GM21423 (cell line): ENCODE measurements at regions not wholly inside any gene's neighbourhood (a gene's known extent, or its start where the extent isn't known, plus 50 kb on each side); places are given as distances from the start of the nearest gene placed in this dataset.
"Not testable (repeated sequence)": the region's sequence is repeated elsewhere in the genome, so short reads cannot be mapped to it uniquely, and the experiment has no call there.

Experiments
- ATAC-seq: cut with Tn5 transposase; IDR thresholded peaks from one replicate; pipeline ENCODE4 v1.9.1; 2021; ENCODE audit warnings: mild to moderate bottlenecking, moderate library complexity; ENCODE audit not compliant: unreplicated experiment

DNA sequence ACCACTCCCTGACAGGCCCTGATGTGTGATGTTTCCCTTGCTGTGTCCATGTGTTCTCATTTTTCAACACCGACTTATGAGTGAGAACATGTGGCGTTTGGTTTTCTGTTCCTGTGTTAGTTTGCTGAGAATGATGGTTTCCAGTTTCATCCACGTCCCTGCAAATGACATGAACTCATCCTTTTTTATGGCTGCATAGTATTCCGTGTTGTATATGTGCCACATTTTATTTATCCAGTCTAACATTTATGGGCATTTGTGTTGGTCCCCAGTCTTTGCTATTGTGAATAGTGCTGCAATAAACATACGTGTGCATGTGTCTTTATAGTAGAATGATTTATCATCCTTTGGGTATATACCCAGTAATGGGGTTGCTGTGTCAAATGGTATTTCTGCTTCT, 830.3 kb upstream of the ADGRB3 start:
- ATAC-seq = not testable (repeated sequence)

DNA sequence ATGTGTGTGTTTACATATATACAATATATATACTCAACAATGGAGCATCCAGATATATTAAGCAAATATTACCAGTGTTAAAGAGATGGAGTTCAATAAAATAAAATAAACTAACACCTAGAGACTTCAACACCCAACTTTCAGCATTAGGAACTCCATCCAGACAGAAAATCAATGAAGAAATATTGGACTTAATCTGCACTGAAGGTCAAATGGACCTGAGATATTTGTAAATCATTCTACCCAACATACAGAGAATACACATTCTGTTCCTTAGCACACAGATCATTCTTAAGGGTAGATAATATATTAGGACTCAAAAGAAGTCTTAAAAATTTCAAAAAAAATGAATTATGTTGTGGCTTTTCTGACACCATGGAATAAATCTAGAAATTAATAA, 832.3 kb upstream of the ADGRB3 start:
- no peak for ATAC-seq

DNA sequence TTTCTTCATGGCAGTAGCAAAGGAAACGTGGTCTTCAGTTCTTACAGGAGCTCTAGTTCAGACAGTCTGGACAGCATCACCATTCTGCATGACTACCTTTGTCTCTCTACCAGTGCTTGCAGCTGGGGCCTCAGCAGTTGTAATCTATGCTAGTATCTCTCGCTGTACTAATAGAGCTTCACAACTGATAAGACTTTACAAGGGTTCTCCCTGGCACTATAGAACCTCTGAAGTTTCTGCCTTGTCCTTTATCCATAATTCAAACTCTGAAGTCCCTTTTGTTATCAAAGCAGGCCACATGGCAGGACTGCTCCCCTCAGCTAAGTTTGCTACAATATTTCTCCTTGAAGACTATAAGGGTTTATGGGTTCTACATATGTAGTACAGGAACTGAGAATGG, 842.1 kb upstream of the ADGRB3 start:
- no peak for ATAC-seq

DNA sequence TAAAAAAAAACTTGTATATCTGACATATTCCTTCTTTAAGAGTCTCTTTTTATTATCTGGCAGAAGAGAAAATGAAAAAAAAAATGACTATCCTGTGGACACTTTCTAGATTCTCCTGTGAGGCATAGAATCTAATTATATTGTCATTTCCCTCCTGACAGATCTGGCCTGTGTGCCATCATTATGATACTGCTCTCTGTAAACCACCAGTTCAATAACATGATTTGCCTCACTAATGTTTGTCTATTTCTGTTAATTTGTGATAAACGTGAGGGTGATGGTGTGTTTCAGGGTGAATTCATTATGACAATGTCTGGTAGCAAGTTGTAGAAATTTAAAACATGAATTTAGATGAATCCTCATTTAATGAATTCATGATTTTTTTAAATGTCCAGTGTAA, 844.5 kb upstream of the ADGRB3 start:
- no peak for ATAC-seq

DNA sequence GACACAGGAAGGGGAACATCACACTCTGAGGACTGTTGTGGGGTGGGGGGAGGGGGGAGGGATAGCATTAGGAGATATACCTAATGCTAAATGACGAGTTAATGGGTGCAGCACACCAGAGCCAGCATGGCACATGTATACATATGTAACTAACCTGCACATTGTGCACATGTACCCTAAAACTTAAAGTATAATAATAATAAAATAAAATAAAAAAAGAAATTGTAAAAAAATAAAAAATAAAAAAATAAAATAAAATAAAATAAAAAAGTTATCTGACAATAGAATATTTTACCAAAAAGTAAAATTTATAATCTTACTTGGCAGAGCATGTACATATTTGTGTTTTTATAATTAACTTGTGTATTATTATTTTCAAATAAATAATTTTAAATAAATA, 848.0 kb upstream of the ADGRB3 start:
- ATAC-seq = not testable (repeated sequence)

DNA sequence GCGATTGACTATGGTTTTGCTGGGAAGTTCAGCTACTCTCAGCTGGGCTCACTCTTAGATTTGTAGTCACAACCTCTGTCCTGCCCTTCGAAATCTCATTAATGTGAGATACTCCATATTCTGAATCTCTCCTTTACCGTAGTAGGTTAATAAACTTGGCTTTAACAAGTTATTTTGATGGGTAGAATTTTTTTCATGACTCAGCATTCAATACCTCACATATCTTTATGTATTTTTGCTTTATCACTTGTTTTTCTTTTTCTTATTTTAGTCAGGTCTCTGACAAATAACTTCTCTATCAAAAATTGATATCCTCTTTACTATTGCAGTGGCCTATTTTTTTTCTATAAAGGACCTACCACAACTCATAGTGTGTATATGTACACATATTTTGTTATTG, 855.2 kb upstream of the ADGRB3 start:
- ATAC-seq = no peak

DNA sequence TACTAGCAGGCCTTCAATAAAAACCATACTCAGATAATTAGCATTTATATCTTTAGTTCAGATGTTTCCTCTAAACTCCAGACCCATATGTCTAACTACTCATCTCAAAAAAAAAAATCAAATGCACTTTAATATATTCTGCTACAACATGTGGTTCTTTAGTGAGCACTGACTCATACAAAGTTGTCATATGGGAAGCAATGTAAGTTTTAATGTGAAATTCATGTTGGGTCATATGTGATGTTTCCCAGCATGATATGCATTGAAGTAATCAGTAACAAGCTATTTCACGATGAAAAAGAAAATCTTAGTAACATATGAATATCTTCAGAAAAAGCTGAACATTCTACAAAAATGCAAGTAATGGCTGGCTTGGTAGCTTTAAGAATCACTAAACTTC, 859.7 kb upstream of the ADGRB3 start:
- ATAC-seq = no peak

DNA sequence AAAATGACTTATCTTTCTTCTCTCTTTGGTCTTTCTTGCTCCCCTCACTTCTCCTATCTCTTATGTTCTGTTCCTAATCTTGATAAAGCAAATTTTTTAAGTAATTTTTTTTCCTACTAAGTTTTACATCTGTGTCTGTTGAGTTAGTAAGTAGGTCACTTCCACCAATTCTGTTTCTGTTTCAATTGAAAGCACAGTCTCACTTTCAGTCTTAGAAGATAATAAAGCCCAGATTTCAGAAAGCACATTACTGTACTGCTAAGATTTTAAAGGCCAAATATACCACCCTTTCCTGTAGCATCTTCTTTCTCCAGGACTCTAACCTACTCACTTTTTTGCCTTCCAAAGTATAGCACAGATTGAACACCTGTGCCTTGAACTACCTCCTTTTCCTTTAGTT, 866.1 kb upstream of the ADGRB3 start:
- no peak for ATAC-seq

DNA sequence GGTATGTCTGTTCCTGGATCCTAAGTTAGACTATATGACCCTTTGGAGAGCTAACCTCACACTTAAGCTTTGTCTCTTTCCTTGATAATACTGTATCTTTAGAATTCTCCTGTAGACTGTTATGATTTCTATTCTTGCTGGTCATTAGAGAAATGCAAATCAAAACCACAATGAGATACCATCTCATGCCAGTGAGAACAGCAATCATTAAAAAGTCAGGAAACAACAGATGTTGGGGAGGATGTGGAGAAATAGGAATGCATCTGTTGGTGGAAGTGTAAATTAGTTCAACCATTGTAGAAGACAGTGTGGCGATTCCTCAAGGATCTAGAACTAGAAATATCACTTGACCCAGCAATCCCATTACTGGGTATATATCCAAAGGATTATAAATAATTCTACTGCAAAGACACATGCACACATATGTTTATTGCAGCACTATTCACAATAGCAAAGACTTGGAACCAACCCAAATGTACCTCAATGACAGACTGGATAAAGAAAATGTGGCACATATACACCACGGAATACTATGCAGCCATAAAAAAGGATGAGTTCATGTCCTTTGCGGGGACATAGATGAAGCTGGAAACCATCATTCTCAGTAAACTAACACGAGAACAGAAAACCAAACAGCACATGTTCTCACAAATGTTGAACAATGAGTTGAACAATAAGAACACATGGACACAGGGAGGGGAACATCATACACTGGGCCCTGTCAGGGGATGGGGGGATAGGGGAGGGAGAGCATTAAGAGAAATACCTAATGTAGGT, 867.8 kb upstream of the ADGRB3 start:
- not testable (repeated sequence) for ATAC-seq

DNA sequence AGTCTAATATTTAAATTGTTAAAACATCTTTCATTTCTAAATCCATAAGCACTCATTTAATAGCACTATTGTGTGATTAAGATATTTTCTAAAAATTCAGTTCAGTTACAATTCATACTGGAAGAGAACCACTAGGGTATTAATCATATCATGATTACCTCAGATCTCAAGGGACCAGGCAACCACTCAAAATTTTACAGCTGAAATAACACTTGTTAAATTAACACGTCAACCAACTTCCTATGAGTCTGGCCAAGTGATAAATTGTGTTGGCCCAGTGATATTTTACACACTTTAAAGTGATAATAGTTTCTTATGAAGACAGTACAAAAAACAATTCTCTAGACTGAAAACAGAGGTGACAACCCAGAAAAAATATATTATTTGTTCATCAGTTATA, 869.0 kb upstream of the ADGRB3 start:
- ATAC-seq = no peak

DNA sequence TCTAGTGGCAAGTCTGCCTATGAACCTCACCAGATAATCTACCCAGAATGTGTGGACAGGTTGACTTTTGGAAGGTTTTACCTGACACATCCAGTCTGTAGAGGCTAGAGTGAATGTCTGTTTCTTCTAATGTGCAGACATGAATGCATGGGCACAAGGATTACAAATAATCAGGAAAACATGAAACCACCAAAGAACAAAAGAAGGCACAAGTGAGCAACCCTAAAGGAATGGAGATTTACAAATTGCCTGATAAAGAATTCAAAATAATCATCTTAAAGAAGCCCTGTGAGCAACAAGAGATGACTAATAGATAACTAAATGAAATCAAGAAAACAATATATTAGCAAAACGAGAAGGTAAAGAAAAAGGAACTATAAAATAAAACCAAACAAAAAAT, 876.1 kb upstream of the ADGRB3 start:
- no peak for ATAC-seq

DNA sequence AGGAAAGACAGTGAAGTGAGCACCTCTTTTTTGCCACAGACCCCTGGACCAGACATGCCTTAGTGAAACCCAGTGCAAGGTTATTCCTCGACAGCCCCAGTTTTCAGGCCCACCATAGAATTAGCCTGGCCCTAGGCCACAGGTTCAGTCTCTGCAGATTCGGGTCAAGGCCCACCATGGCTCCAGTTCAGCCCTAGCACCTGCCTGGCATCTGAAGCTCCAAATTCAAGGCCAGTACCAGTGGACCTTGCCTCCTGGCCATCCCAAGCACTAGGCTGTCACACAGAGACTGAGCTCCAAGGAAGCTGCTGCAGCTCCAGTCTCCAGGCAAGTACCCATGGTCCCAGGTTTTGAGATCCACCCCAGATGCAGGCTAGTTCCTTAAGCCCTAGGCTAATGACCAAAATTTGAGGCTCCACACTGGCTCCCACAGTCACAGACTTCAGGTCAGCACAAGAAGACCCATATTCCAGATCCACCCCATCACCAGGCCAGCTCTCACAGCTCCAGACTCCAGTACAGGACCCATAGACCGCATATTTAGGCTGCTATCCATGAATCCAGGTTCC, 877.5 kb upstream of the ADGRB3 start:
- ATAC-seq = no peak

DNA sequence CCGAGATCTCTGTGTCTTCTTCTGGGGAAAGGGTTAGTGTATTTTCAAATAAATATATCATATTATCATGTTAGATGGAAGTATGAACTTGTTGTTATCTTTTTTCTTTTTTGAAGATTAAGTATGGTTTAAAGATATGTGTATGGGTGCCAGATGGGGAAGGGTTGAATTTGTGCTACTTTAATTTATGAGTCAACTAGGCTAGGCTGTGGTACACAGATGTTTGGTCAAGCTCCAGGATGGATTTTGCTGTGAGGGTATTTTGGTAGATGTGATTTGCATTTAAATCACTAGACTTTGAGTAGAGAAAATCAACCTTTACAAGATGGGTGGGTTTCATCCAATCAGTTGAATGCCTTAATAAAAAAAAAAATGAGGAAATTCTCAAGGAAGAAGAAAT, 886.6 kb upstream of the ADGRB3 start:
- ATAC-seq = no peak

DNA sequence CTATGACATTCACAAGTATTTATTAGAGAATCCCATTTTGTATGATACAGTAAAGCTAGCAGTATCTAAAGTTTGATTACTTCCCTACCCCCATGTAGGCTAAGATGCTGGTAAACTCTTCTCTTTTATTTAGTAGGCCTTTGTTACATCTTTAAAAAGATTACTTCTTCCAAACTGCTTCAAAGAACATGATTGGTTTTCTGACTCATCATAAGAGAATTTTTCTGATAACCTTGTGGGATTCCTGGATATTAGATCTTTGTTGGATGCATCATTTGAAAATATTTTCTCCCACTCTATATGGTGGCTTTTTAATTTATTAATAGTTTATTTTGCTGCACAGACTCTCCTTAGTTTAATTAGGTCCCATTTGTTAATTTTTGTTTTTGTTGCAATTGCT, 898.3 kb upstream of the ADGRB3 start:
- no peak for ATAC-seq

DNA sequence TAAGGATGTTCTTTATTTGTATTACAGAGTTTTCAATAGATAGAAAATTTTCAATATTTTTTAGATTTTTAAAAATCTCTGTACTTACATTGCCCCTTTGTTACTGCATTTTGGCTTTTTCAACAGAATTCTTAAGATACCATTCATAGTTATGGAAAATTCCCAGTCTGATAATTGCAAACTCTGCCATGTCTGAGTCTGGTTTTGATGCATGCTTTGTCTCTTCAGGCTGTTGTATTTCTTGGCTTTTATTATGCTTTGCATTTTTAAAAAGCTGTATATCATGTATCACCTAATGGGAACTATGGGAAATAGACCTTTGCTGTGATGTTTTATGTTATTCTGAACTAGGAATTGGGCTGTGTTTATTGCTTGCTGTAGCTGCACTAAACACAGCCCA, 898.9 kb upstream of the ADGRB3 start:
- no peak for ATAC-seq

DNA sequence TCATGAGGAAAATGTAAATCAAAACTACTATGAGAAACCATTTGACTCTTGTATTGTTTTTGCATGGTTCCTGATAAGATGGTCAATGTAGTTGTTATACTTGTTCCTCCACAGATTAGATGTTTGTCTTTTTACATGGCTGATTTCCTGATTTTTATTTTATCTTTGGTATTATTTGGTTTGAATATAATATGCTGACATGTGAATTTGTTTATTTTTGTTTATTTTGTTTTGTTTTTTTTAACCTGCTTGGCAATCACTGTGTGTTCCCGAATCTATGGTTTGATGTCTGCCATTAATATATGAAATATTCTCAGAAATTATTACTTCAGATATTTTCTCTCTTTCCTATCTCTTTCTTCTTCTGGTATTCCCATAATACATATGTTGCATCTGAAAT, 899.5 kb upstream of the ADGRB3 start:
- no peak for ATAC-seq

DNA sequence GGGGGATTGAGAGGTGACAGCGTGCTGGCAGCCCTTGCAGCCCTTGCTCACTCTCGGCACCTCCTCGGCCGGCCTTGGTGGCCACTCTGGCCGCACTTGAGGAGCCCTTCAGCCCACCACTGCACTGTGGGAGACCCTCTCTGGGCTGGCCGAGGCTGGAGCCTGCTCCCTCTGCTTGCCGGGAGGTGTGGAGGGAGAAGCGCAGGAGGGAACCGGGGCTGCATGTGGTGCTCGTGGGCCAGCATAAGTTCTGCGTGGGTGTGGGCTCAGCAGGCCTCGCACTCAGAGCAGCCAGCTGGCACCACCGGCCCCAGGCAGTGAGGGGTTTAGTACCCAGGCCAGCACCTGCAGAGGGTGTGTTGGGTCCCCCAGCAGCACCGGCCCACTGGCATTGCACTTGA, 912.2 kb upstream of the ADGRB3 start:
- no peak for ATAC-seq

DNA sequence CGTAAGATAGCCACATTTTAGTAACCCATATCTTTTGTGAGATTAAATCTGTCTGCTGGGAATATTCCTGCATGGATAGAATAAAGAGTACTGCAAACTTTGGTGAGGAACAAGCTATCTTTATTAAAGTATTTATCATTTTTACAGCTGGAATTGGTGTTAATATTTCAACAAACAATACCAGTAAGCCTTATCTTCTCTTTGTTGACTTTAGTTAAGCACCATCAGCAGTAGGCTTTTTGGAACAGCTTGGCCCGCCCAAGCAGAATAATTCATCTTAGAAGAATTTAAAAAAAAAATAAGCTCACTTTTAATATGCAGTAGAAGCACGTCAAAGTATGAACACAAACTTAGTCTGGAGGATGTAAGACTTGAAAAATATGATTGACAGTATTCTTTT, 917.8 kb upstream of the ADGRB3 start:
- no peak for ATAC-seq

DNA sequence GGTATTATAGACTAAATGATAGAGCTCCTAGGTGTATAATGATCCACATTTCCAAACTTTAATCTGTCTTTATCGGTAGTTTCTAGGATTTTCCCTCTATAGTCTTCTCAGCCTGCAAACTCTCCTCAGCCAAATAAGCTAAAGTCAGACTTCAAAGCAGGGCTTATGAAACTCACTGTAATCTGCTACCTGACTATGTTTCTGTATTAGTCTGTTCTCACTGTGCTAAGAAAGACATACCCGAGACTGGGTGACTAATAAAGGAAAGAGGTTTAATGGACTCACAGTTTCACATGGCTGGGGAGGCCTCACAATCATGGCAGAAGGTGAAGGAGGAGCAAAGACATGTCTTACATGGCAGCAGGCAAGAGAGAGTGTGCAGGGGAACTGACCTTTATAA, 928.7 kb upstream of the ADGRB3 start:
- no peak for ATAC-seq

DNA sequence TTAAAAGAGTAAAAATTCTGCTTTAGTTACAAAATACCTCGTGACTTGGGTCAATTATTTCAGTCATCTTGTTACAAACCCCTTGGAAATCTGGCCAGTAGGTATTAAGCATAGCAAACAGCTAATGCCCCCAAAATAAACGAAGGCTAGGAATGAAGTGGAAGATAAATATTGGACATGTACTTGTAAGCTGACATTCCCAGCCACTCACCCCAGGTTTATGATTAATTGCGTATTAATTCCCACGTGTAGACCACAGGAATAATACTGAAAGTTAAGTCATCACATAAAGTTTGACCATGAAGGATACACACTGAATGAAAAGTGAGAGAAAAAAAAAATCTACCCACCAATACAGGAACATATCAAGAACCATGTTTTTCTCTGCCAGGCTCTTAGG, 936.5 kb upstream of the ADGRB3 start:
- ATAC-seq = no peak

DNA sequence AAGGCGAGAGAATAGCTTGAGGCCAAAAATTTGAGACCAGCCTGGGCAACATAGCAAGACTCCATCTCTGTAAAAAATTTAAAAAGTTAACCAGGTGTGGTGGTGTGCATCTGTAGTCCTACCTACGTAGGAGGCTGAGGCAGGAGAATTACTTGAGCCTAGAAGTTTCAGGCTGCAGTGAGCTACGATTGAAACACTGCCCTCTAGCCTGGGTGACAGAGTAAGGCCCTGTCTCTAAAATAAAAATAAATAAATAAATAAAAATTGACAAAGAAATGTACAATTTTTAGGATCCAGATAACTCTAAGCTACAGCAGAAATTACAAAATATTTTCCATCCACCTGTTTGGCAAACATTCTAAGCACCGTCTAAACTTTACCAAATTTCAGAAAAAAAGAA, 941.0 kb upstream of the ADGRB3 start:
- no peak for ATAC-seq

DNA sequence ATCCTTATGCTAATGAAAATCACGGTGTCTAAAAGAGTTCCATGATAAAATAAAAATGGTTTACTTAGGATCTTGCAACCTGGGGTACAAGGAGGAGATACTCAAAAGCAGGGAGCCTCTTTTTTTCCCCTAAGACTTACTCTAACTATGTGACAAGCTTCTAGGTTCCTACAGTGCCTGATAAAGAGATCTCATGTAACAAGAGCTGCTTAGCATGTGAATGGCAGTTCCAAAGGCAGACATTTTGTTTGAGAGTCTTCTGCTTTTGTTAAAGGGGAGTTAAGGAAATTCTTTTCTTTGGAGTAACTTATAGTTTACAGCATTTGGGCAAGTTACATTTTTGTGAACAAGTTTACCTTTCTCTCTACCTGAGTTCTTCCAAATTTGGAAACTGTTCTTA, 945.8 kb upstream of the ADGRB3 start:
- ATAC-seq = no peak

DNA sequence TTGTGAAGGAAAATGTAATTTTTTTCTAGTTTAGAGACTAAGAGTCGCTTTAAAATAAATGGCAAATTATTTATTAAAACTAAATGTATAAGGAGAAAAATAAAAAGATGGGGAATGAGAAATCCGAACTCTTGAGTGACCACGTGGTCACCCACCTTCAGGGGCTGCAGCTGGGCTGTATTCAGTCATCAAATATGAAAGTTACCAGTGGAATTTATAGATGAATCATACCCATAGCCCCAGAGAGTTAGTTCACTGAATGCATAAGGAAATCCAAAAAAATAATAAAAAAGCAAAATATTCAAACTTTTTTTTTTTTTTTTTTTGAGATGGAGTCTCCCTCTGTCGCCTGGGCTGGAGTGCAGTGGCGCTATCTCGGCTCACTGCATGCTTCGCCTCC, 947.7 kb upstream of the ADGRB3 start:
- ATAC-seq = no peak
